GM18907 (cell line): ENCODE measurements at regions not wholly inside any gene's neighbourhood (a gene's known extent, or its start where the extent isn't known, plus 50 kb on each side); places are given as distances from the start of the nearest gene placed in this dataset.
"Not testable (repeated sequence)": the region's sequence is repeated elsewhere in the genome, so short reads cannot be mapped to it uniquely, and the experiment has no call there.

ENCODE experiments used
- ATAC-seq: cut with Tn5 transposase; IDR thresholded peaks from one replicate; pipeline ENCODE4 v1.9.1; 2021; ENCODE audit warnings: mild to moderate bottlenecking, moderate library complexity; ENCODE audit not compliant: unreplicated experiment

- ATAC-seq: no peak
Measured at GRCh38 chr5:120140501-120140900, 323.6 kb upstream of the PRR16 start.

- ATAC-seq: no peak
Measured at GRCh38 chr5:120141076-120141475, 323.0 kb upstream of the PRR16 start.

- ATAC-seq: no peak
Measured at GRCh38 chr5:120146787-120147186, 317.3 kb upstream of the PRR16 start.

- not testable (repeated sequence) for ATAC-seq
Measured at GRCh38 chr5:120147911-120148310, 316.2 kb upstream of the PRR16 start.

GRCh38 chr5:120150770-120151169, 313.3 kb upstream of the PRR16 start:
- ATAC-seq: no peak

- ATAC-seq: no peak
Measured at GRCh38 chr5:120151181-120151580, 312.9 kb upstream of the PRR16 start.

- no peak for ATAC-seq
Measured at GRCh38 chr5:120151825-120152224, 312.3 kb upstream of the PRR16 start.

GRCh38 chr5:120152472-120152871, 311.6 kb upstream of the PRR16 start:
- no peak for ATAC-seq

GRCh38 chr5:120152931-120153330, 311.2 kb upstream of the PRR16 start:
- ATAC-seq: no peak

- ATAC-seq: no peak
Measured at GRCh38 chr5:120153551-120153950, 310.5 kb upstream of the PRR16 start.

GRCh38 chr5:120155873-120156272, 308.2 kb upstream of the PRR16 start:
- no peak for ATAC-seq

- ATAC-seq: no peak
Measured at GRCh38 chr5:120158211-120158610, 305.9 kb upstream of the PRR16 start.

- ATAC-seq: no peak
Measured at GRCh38 chr5:120159155-120159554, 304.9 kb upstream of the PRR16 start.

GRCh38 chr5:120160124-120160895, 303.8 kb upstream of the PRR16 start:
- no peak for ATAC-seq

GRCh38 chr5:120162321-120162720, 301.8 kb upstream of the PRR16 start:
- no peak for ATAC-seq

- no peak for ATAC-seq
Measured at GRCh38 chr5:120164037-120164436, 300.1 kb upstream of the PRR16 start.

GRCh38 chr5:120164986-120165385, 299.1 kb upstream of the PRR16 start:
- no peak for ATAC-seq

- no peak for ATAC-seq
Measured at GRCh38 chr5:120173125-120173524, 291.0 kb upstream of the PRR16 start.

- no peak for ATAC-seq
Measured at GRCh38 chr5:120174089-120174488, 290.0 kb upstream of the PRR16 start.

- not testable (repeated sequence) for ATAC-seq
Measured at GRCh38 chr5:120181238-120181637, 282.9 kb upstream of the PRR16 start.

GRCh38 chr5:120194650-120195049, 269.4 kb upstream of the PRR16 start:
- not testable (repeated sequence) for ATAC-seq

GRCh38 chr5:120199559-120199958, 264.5 kb upstream of the PRR16 start:
- ATAC-seq: no peak

- ATAC-seq: no peak
Measured at GRCh38 chr5:120207129-120207528, 257.0 kb upstream of the PRR16 start.
